GM23338 (cell line): ENCODE measurements at regions not wholly inside any gene's neighbourhood (a gene's known extent, or its start where the extent isn't known, plus 50 kb on each side); places are given as distances from the start of the nearest gene placed in this dataset.

Experiments used
- ATAC-seq: fragments of 200-7000 bp; cut with Tn5 transposase; 3 replicates; pipeline ENCODE4 v1.9.1; 2020
- DNase-seq: peaks from one replicate; pipeline ENCODE4 v3.0.0-alpha.2; 2015; ENCODE audit warnings: low spot score
- H2AFZ ChIP-seq: fragments of 200-600 bp; sonication (generic); 2 replicates; pipeline ENCODE4 v1.8.0; 2016; ENCODE audit warnings: antibody characterized with exemption, mild to moderate bottlenecking, moderate library complexity
- H3F3A ChIP-seq: fragments of 200-600 bp; sonication (generic); replicated peaks from 2 replicates; pipeline ENCODE4 v1.8.0; 2017; ENCODE audit warnings: antibody characterized with exemption, mixed run types, low read depth
- H3K27ac ChIP-seq: fragments of 200-600 bp; sonication (generic); 2 replicates; pipeline ENCODE4 v1.6.1; 2016; ENCODE audit warnings: low read depth
- H3K27me3 ChIP-seq: fragments of 200-600 bp; sonication (generic); 2 replicates; pipeline ENCODE4 v1.8.0; 2016; ENCODE audit warnings: mild to moderate bottlenecking, mixed run types, moderate library complexity; ENCODE audit not compliant: insufficient read depth
- H3K36me3 ChIP-seq: fragments of 200-600 bp; sonication (generic); 2 replicates; pipeline ENCODE4 v1.8.0; 2016; ENCODE audit warnings: mild to moderate bottlenecking; ENCODE audit not compliant: insufficient read depth
- H3K4me1 ChIP-seq: fragments of 200-600 bp; sonication (generic); 2 replicates; pipeline ENCODE4 v1.8.0; 2016; ENCODE audit warnings: mild to moderate bottlenecking, moderate library complexity; ENCODE audit not compliant: insufficient read depth
- H3K4me2 ChIP-seq: fragments of 200-600 bp; sonication (generic); 2 replicates; pipeline ENCODE4 v1.7.1; 2017; ENCODE audit warnings: mixed run types
- H3K4me3 ChIP-seq: fragments of 200-600 bp; sonication (generic); 2 replicates; pipeline ENCODE4 v1.6.1; 2016; ENCODE audit warnings: mixed run types
- H3K79me2 ChIP-seq: fragments of 200-600 bp; sonication (generic); replicated peaks from 2 replicates; pipeline ENCODE4 v1.8.0; 2017; ENCODE audit warnings: mild to moderate bottlenecking; ENCODE audit not compliant: insufficient read depth
- H3K9me2 ChIP-seq: fragments of 200-600 bp; sonication (generic); 2 replicates; pipeline ENCODE4 v1.8.0; 2017; ENCODE audit not compliant: insufficient read depth
- H4K20me1 ChIP-seq: fragments of 200-600 bp; sonication (generic); replicated peaks from 2 replicates; pipeline ENCODE4 v1.8.0; 2017; ENCODE audit warnings: mild to moderate bottlenecking; ENCODE audit not compliant: insufficient read depth
- H3K27ac Mint-ChIP-seq: 2 replicates; pipeline ENCODE4 v1.8.0; 2020; ENCODE audit warnings: inconsistent platforms, mild to moderate bottlenecking, moderate library complexity, mixed read lengths
- H3K27me3 Mint-ChIP-seq: 3 replicates; pipeline ENCODE4 v1.8.0; 2022; ENCODE audit warnings: low read depth, mild to moderate bottlenecking, moderate library complexity, mixed read lengths, inconsistent platforms; ENCODE audit not compliant: insufficient read depth, poor library complexity
- H3K36me3 Mint-ChIP-seq: 3 replicates; pipeline ENCODE4 v1.8.0; 2021; ENCODE audit warnings: low read depth, mild to moderate bottlenecking, inconsistent platforms, moderate library complexity, mixed read lengths
- H3K4me1 Mint-ChIP-seq: 3 replicates; pipeline ENCODE4 v1.8.0; 2020; ENCODE audit warnings: mild to moderate bottlenecking, inconsistent platforms, mixed read lengths
- H3K4me3 Mint-ChIP-seq: 3 replicates; pipeline ENCODE4 v1.8.0; 2021; ENCODE audit warnings: moderate library complexity, mild to moderate bottlenecking, inconsistent platforms, mixed read lengths
- H3K9me3 Mint-ChIP-seq: 3 replicates; pipeline ENCODE4 v1.8.0; 2020; ENCODE audit warnings: moderate library complexity, mild to moderate bottlenecking, inconsistent platforms, mixed read lengths
- CREB1 ChIP-seq: fragments of 250-450 bp; sonication (Bioruptor Pico); IDR thresholded peaks from 2 replicates; pipeline ENCODE4 v1.5.0; 2020; ENCODE audit warnings: low read depth, mild to moderate bottlenecking, moderate library complexity
- CTCF ChIP-seq, 2 experiments: fragments of 200-600 bp in 1 of 2; sonication (generic) in 1 of 2; conservative IDR thresholded peaks; 2 replicates each; pipeline versions ENCODE4 v1.5.1 to v1.6.1; 2016 to 2017; ENCODE audit warnings: antibody characterized with exemption in 2 of 2, low read depth in 2 of 2, mild to moderate bottlenecking in 2 of 2, moderate library complexity in 1 of 2
- ETS1 ChIP-seq: IDR thresholded peaks from 2 replicates; pipeline ENCODE4 v1.6.1; 2016; ENCODE audit warnings: antibody characterized with exemption
- EZH2phosphoT487 ChIP-seq: fragments of 200-600 bp; sonication (generic); IDR thresholded peaks from one replicate; pipeline ENCODE4 v1.8.1; 2018; ENCODE audit warnings: antibody characterized with exemption; ENCODE audit not compliant: unreplicated experiment
- JUNB ChIP-seq: IDR thresholded peaks from one replicate; pipeline ENCODE4 v1.6.1; 2016; ENCODE audit warnings: antibody characterized with exemption; ENCODE audit not compliant: unreplicated experiment
- NANOG ChIP-seq: IDR thresholded peaks from 2 replicates; pipeline ENCODE4 v1.6.1; 2016; ENCODE audit warnings: antibody characterized with exemption, borderline replicate concordance
- POLR2AphosphoS5 ChIP-seq: IDR thresholded peaks from 2 replicates; pipeline ENCODE4 v1.6.1; 2016; ENCODE audit warnings: antibody characterized with exemption, low read depth
- STAT1 ChIP-seq: IDR thresholded peaks from one replicate; pipeline ENCODE4 v1.6.1; 2016; ENCODE audit warnings: antibody characterized with exemption; ENCODE audit not compliant: unreplicated experiment
- ZNF114 ChIP-seq: fragments of 250-450 bp; sonication (Bioruptor Pico); IDR thresholded peaks from 2 replicates; pipeline ENCODE4 v1.5.0; 2020; ENCODE audit warnings: mild to moderate bottlenecking, moderate library complexity
- ZNF331 ChIP-seq: fragments of 250-450 bp; sonication (Bioruptor Pico); IDR thresholded peaks from 2 replicates; pipeline ENCODE4 v1.5.0; 2020; ENCODE audit warnings: low read depth, mild to moderate bottlenecking, moderate library complexity
- TF ChIP-seq, protein P1 (sequence below): fragments of 250-450 bp; sonication (Bioruptor Pico); IDR thresholded peaks from 2 replicates; pipeline ENCODE4 v1.5.0; 2020; ENCODE audit warnings: mild to moderate bottlenecking, moderate library complexity
- TF ChIP-seq, protein P2 (sequence below): IDR thresholded peaks from one replicate; pipeline ENCODE4 v1.6.1; 2018; ENCODE audit warnings: antibody characterized with exemption; ENCODE audit not compliant: unreplicated experiment

DNA sequence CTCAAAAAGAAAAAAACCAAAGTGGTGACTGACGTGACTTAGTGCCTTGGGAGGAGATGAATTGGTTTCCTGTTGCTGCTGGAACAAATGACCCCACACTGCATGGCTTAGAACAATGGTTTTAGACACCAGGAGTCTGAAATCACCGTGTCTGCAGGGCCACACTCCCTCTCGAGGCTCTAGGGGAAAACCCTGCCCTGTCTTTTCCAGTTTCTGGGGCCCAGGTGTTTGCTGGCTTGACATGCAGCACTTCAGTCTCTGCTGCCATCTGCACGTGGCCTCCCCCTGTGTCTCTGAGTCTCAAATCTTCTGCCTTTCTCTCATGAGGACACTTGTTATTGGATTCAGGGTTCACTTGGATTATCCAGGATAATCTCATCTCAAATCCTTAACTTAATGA, 323.8 kb upstream of the TNRC6C start:
- Histone ChIP-seq H3K27ac (no peak overlapping the region), H3K4me1 (peaks cover 13% of the 10 kb centered on the region; the same call in 1 of the 2 replicates), H4K20me1 (no peaks in the 10 kb centered on the region), H3K79me2 (no peaks in the 10 kb centered on the region), H3K27me3 (no peaks in the 10 kb centered on the region), H2AFZ (no peak overlapping the region), H3K4me3 (no peak overlapping the region), H3K4me2 (no peak overlapping the region), H3K36me3 (no peaks in the 10 kb centered on the region), H3K9me2 (no peaks in the 10 kb centered on the region), H3F3A (no peaks in the 10 kb centered on the region)
- Mint-ChIP-seq H3K27me3 (peaks cover 8% of the 10 kb centered on the region), H3K27ac (no peak overlapping the region), H3K36me3 (no peaks in the 10 kb centered on the region), H3K9me3 (no peaks in the 10 kb centered on the region; the same call in 2 of the 3 replicates), H3K4me1 (peaks cover 17% of the 10 kb centered on the region), H3K4me3 (no peak overlapping the region)
- ATAC-seq (no peak), DNase-seq (no peak)
- TF ChIP-seq EZH2phosphoT487, result no peak
- TF ChIP-seq ZNF331 (CRISPR knock-in tag), result no peak
- TF ChIP-seq NANOG, result no peak
- TF ChIP-seq, protein P1, sequence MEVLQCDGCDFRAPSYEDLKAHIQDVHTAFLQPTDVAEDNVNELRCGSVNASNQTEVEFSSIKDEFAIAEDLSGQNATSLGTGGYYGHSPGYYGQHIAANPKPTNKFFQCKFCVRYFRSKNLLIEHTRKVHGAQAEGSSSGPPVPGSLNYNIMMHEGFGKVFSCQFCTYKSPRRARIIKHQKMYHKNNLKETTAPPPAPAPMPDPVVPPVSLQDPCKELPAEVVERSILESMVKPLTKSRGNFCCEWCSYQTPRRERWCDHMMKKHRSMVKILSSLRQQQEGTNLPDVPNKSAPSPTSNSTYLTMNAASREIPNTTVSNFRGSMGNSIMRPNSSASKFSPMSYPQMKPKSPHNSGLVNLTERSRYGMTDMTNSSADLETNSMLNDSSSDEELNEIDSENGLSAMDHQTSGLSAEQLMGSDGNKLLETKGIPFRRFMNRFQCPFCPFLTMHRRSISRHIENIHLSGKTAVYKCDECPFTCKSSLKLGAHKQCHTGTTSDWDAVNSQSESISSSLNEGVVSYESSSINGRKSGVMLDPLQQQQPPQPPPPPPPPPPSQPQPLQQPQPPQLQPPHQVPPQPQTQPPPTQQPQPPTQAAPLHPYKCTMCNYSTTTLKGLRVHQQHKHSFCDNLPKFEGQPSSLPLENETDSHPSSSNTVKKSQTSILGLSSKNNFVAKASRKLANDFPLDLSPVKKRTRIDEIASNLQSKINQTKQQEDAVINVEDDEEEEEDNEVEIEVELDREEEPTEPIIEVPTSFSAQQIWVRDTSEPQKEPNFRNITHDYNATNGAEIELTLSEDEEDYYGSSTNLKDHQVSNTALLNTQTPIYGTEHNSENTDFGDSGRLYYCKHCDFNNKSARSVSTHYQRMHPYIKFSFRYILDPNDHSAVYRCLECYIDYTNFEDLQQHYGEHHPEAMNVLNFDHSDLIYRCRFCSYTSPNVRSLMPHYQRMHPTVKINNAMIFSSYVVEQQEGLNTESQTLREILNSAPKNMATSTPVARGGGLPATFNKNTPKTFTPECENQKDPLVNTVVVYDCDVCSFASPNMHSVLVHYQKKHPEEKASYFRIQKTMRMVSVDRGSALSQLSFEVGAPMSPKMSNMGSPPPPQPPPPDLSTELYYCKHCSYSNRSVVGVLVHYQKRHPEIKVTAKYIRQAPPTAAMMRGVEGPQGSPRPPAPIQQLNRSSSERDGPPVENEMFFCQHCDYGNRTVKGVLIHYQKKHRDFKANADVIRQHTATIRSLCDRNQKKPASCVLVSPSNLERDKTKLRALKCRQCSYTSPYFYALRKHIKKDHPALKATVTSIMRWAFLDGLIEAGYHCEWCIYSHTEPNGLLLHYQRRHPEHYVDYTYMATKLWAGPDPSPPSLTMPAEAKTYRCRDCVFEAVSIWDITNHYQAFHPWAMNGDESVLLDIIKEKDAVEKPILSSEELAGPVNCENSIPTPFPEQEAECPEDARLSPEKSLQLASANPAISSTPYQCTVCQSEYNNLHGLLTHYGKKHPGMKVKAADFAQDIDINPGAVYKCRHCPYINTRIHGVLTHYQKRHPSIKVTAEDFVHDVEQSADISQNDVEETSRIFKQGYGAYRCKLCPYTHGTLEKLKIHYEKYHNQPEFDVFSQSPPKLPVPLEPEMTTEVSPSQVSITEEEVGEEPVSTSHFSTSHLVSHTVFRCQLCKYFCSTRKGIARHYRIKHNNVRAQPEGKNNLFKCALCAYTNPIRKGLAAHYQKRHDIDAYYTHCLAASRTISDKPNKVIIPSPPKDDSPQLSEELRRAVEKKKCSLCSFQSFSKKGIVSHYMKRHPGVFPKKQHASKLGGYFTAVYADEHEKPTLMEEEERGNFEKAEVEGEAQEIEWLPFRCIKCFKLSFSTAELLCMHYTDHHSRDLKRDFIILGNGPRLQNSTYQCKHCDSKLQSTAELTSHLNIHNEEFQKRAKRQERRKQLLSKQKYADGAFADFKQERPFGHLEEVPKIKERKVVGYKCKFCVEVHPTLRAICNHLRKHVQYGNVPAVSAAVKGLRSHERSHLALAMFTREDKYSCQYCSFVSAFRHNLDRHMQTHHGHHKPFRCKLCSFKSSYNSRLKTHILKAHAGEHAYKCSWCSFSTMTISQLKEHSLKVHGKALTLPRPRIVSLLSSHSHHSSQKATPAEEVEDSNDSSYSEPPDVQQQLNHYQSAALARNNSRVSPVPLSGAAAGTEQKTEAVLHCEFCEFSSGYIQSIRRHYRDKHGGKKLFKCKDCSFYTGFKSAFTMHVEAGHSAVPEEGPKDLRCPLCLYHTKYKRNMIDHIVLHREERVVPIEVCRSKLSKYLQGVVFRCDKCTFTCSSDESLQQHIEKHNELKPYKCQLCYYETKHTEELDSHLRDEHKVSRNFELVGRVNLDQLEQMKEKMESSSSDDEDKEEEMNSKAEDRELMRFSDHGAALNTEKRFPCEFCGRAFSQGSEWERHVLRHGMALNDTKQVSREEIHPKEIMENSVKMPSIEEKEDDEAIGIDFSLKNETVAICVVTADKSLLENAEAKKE (CRISPR knock-in tag), result no peak
- no peak for TF ChIP-seq CTCF (conservative IDR thresholded peaks at IDR 0.05; ENCODE audit: low read depth in 2 of 2)
- TF ChIP-seq POLR2AphosphoS5, result no peak
- TF ChIP-seq, protein P2, sequence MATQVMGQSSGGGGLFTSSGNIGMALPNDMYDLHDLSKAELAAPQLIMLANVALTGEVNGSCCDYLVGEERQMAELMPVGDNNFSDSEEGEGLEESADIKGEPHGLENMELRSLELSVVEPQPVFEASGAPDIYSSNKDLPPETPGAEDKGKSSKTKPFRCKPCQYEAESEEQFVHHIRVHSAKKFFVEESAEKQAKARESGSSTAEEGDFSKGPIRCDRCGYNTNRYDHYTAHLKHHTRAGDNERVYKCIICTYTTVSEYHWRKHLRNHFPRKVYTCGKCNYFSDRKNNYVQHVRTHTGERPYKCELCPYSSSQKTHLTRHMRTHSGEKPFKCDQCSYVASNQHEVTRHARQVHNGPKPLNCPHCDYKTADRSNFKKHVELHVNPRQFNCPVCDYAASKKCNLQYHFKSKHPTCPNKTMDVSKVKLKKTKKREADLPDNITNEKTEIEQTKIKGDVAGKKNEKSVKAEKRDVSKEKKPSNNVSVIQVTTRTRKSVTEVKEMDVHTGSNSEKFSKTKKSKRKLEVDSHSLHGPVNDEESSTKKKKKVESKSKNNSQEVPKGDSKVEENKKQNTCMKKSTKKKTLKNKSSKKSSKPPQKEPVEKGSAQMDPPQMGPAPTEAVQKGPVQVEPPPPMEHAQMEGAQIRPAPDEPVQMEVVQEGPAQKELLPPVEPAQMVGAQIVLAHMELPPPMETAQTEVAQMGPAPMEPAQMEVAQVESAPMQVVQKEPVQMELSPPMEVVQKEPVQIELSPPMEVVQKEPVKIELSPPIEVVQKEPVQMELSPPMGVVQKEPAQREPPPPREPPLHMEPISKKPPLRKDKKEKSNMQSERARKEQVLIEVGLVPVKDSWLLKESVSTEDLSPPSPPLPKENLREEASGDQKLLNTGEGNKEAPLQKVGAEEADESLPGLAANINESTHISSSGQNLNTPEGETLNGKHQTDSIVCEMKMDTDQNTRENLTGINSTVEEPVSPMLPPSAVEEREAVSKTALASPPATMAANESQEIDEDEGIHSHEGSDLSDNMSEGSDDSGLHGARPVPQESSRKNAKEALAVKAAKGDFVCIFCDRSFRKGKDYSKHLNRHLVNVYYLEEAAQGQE, result no peak
- TF ChIP-seq JUNB, result no peak
- no peak for TF ChIP-seq ZNF114 (CRISPR knock-in tag)
- no peak for TF ChIP-seq CREB1 (CRISPR knock-in tag)
- TF ChIP-seq STAT1, result no peak
- no peak for TF ChIP-seq ETS1
